Activated CD8-positive, alpha-beta memory T cell treated with anti-CD3 and anti-CD28 coated beads, Interleukin-2, amount 10 ng/mL, durations not matched to agents 7 days and 5 days (primary cell): ENCODE measurements at regions not wholly inside any gene's neighbourhood (a gene's known extent, or its start where the extent isn't known, plus 50 kb on each side); places are given as distances from the start of the nearest gene placed in this dataset.
"Not testable (repeated sequence)": the region's sequence is repeated elsewhere in the genome, so short reads cannot be mapped to it uniquely, and the experiment has no call there.

Experiments
- ATAC-seq: fragments of 150-1000 bp; cut with Tn5 transposase; one replicate; pipeline ENCODE4 v1.10.0; 2021; ENCODE audit warnings: moderate library complexity
- CTCF ChIA-PET: fragments of 350-600 bp; sonication (Branson Sonifier 250); formaldehyde crosslinking; loops from one replicate; lab custom pipeline; 2021; ENCODE audit warnings: antibody characterized with exemption; lab: Charles Lee
- DNase-seq: peaks from one replicate; pipeline ENCODE4 v3.0.0-alpha.2; 2020
- H3K27ac Mint-ChIP-seq: one replicate; pipeline ENCODE4 v1.8.0; 2021; ENCODE audit warnings: mild to moderate bottlenecking, mixed read lengths
- H3K27me3 Mint-ChIP-seq: one replicate; pipeline ENCODE4 v1.8.0; 2021; ENCODE audit warnings: mixed read lengths
- H3K36me3 Mint-ChIP-seq: one replicate; pipeline ENCODE4 v1.8.0; 2021; ENCODE audit warnings: mild to moderate bottlenecking, mixed read lengths
- H3K4me1 Mint-ChIP-seq: one replicate; pipeline ENCODE4 v1.8.0; 2021; ENCODE audit warnings: mixed read lengths
- H3K4me3 Mint-ChIP-seq: one replicate; pipeline ENCODE4 v1.8.0; 2021; ENCODE audit warnings: mild to moderate bottlenecking, moderate library complexity, mixed read lengths
- H3K9me3 Mint-ChIP-seq: one replicate; pipeline ENCODE4 v1.8.0; 2022; ENCODE audit warnings: low read depth, mixed read lengths

- no peak for ATAC-seq
- Mint-ChIP-seq H3K9me3 (peaks cover 8% of the 10 kb centered on the region), H3K4me3 (no peak overlapping the region), H3K36me3 (no peaks in the 10 kb centered on the region), H3K27ac (no peak overlapping the region), H3K4me1 (no peaks in the 10 kb centered on the region), H3K27me3 (no peaks in the 10 kb centered on the region)
- CTCF ChIA-PET: no interaction called here
- no peak for DNase-seq
Observed at GRCh38 chr16:5916711-5917191, 819.2 kb upstream of the EEF2KMT start.

- CTCF ChIA-PET: no interaction called here
- Mint-ChIP-seq H3K36me3 (no peaks in the 10 kb centered on the region), H3K9me3 (peaks cover 5% of the 10 kb centered on the region), H3K27me3 (no peaks in the 10 kb centered on the region), H3K4me1 (no peaks in the 10 kb centered on the region), H3K27ac (no peak overlapping the region), H3K4me3 (no peak overlapping the region)
- DNase-seq (no peak), ATAC-seq (no peak)
Observed at GRCh38 chr16:5911241-5911640, 813.6 kb upstream of the EEF2KMT start.

- H3K27me3 Mint-ChIP-seq, H3K9me3 Mint-ChIP-seq, ATAC-seq, H3K36me3 Mint-ChIP-seq, DNase-seq, H3K4me1 Mint-ChIP-seq, H3K4me3 Mint-ChIP-seq, H3K27ac Mint-ChIP-seq, CTCF ChIA-PET: not testable (repeated sequence)
Observed at GRCh38 chr16:5909556-5909955, 812.0 kb upstream of the EEF2KMT start.

GRCh38 chr16:5907544-5907943 lies 809.9 kb upstream of the EEF2KMT start:
- no peak overlapping the region for H3K4me3 Mint-ChIP-seq
- no peaks in the 10 kb centered on the region for H3K27me3 Mint-ChIP-seq
- CTCF ChIA-PET: no interaction called here
- peaks cover 6% of the 10 kb centered on the region for H3K9me3 Mint-ChIP-seq
- H3K27ac Mint-ChIP-seq: no peak overlapping the region
- DNase-seq: no peak
- no peak for ATAC-seq
- no peaks in the 10 kb centered on the region for H3K36me3 Mint-ChIP-seq
- H3K4me1 Mint-ChIP-seq: no peaks in the 10 kb centered on the region

- H3K27me3 Mint-ChIP-seq: no peaks in the 10 kb centered on the region
- peaks cover 7% of the 10 kb centered on the region for H3K9me3 Mint-ChIP-seq
- ATAC-seq (no peak), DNase-seq (no peak)
- H3K4me1 Mint-ChIP-seq: no peaks in the 10 kb centered on the region
- no peak overlapping the region for H3K4me3 Mint-ChIP-seq
- no peaks in the 10 kb centered on the region for H3K36me3 Mint-ChIP-seq
- CTCF ChIA-PET: no interaction called here
- no peak overlapping the region for H3K27ac Mint-ChIP-seq
Observed at GRCh38 chr16:5906351-5906750, 808.8 kb upstream of the EEF2KMT start.

GRCh38 chr16:5905935-5906334 lies 808.3 kb upstream of the EEF2KMT start:
- Mint-ChIP-seq H3K4me3 (no peak overlapping the region), H3K27ac (no peak overlapping the region), H3K36me3 (no peaks in the 10 kb centered on the region), H3K9me3 (peaks cover 7% of the 10 kb centered on the region), H3K4me1 (no peaks in the 10 kb centered on the region), H3K27me3 (no peaks in the 10 kb centered on the region)
- ATAC-seq: no peak
- no peak for DNase-seq
- CTCF ChIA-PET: no interaction called here

GRCh38 chr16:5903832-5904231 lies 806.2 kb upstream of the EEF2KMT start:
- Mint-ChIP-seq H3K4me3 (no peak overlapping the region), H3K27ac (no peak overlapping the region), H3K36me3 (peaks cover 2% of the 10 kb centered on the region), H3K4me1 (no peaks in the 10 kb centered on the region), H3K27me3 (no peaks in the 10 kb centered on the region), H3K9me3 (peaks cover 16% of the 10 kb centered on the region)
- CTCF ChIA-PET: no interaction called here
- ATAC-seq (no peak), DNase-seq (no peak)

- Mint-ChIP-seq H3K9me3 (peaks cover 16% of the 10 kb centered on the region), H3K36me3 (peaks cover 2% of the 10 kb centered on the region), H3K4me3 (no peak overlapping the region), H3K4me1 (no peaks in the 10 kb centered on the region), H3K27ac (no peak overlapping the region), H3K27me3 (no peaks in the 10 kb centered on the region)
- ATAC-seq: no peak
- CTCF ChIA-PET: no interaction called here
- no peak for DNase-seq
Observed at GRCh38 chr16:5903153-5903552, 805.6 kb upstream of the EEF2KMT start.

GRCh38 chr16:5900046-5900445 lies 802.5 kb upstream of the EEF2KMT start:
- H3K27me3 Mint-ChIP-seq: no peaks in the 10 kb centered on the region
- DNase-seq (no peak), ATAC-seq (no peak)
- no peak overlapping the region for H3K27ac Mint-ChIP-seq
- no peak overlapping the region for H3K4me3 Mint-ChIP-seq
- CTCF ChIA-PET: no interaction called here
- peaks cover 20% of the 10 kb centered on the region for H3K9me3 Mint-ChIP-seq
- H3K36me3 Mint-ChIP-seq: peaks cover 2% of the 10 kb centered on the region
- no peaks in the 10 kb centered on the region for H3K4me1 Mint-ChIP-seq

- H3K9me3 Mint-ChIP-seq: peaks cover 18% of the 10 kb centered on the region
- H3K27ac Mint-ChIP-seq: no peak overlapping the region
- peaks cover 2% of the 10 kb centered on the region for H3K36me3 Mint-ChIP-seq
- H3K4me3 Mint-ChIP-seq: no peak overlapping the region
- CTCF ChIA-PET: no interaction called here
- ATAC-seq (no peak), DNase-seq (no peak)
- no peaks in the 10 kb centered on the region for H3K27me3 Mint-ChIP-seq
- H3K4me1 Mint-ChIP-seq: no peaks in the 10 kb centered on the region
Observed at GRCh38 chr16:5895976-5896375, 798.4 kb upstream of the EEF2KMT start.

GRCh38 chr16:5895137-5895536 lies 797.5 kb upstream of the EEF2KMT start:
- H3K36me3 Mint-ChIP-seq: peaks cover 2% of the 10 kb centered on the region
- H3K27ac Mint-ChIP-seq: no peak overlapping the region
- H3K4me1 Mint-ChIP-seq: no peaks in the 10 kb centered on the region
- CTCF ChIA-PET: no interaction called here
- DNase-seq: no peak
- H3K4me3 Mint-ChIP-seq: no peak overlapping the region
- ATAC-seq: no peak
- no peaks in the 10 kb centered on the region for H3K27me3 Mint-ChIP-seq
- H3K9me3 Mint-ChIP-seq: peaks cover 17% of the 10 kb centered on the region

GRCh38 chr16:5891296-5891695 lies 793.7 kb upstream of the EEF2KMT start:
- no peak for ATAC-seq
- Mint-ChIP-seq H3K27me3 (no peaks in the 10 kb centered on the region), H3K4me1 (no peaks in the 10 kb centered on the region), H3K27ac (no peak overlapping the region), H3K9me3 (peaks cover 14% of the 10 kb centered on the region), H3K36me3 (no peaks in the 10 kb centered on the region), H3K4me3 (no peak overlapping the region)
- no peak for DNase-seq
- CTCF ChIA-PET: no interaction called here

- no peaks in the 10 kb centered on the region for H3K36me3 Mint-ChIP-seq
- peaks cover 8% of the 10 kb centered on the region for H3K9me3 Mint-ChIP-seq
- no peak for DNase-seq
- H3K27me3 Mint-ChIP-seq: no peaks in the 10 kb centered on the region
- no peak for ATAC-seq
- H3K4me3 Mint-ChIP-seq: no peak overlapping the region
- H3K27ac Mint-ChIP-seq: no peak overlapping the region
- CTCF ChIA-PET: no interaction called here
- no peaks in the 10 kb centered on the region for H3K4me1 Mint-ChIP-seq
Observed at GRCh38 chr16:5885521-5885920, 787.9 kb upstream of the EEF2KMT start.

- no peak overlapping the region for H3K27ac Mint-ChIP-seq
- H3K9me3 Mint-ChIP-seq: peaks cover 8% of the 10 kb centered on the region
- no peaks in the 10 kb centered on the region for H3K4me1 Mint-ChIP-seq
- no peaks in the 10 kb centered on the region for H3K36me3 Mint-ChIP-seq
- no peak for ATAC-seq
- CTCF ChIA-PET: no interaction called here
- no peaks in the 10 kb centered on the region for H3K27me3 Mint-ChIP-seq
- no peak for DNase-seq
- no peak overlapping the region for H3K4me3 Mint-ChIP-seq
Observed at GRCh38 chr16:5884996-5885395, 787.4 kb upstream of the EEF2KMT start.

- H3K4me3 Mint-ChIP-seq: no peak overlapping the region
- H3K9me3 Mint-ChIP-seq: peaks cover 6% of the 10 kb centered on the region
- DNase-seq (no peak), ATAC-seq (no peak)
- CTCF ChIA-PET: no interaction called here
- no peaks in the 10 kb centered on the region for H3K4me1 Mint-ChIP-seq
- no peaks in the 10 kb centered on the region for H3K36me3 Mint-ChIP-seq
- H3K27ac Mint-ChIP-seq: no peak overlapping the region
- no peaks in the 10 kb centered on the region for H3K27me3 Mint-ChIP-seq
Observed at GRCh38 chr16:5884339-5884738, 786.7 kb upstream of the EEF2KMT start.
